ENCODE measurements at regions not wholly inside any gene's neighbourhood (a gene's known extent, or its start where the extent isn't known, plus 50 kb on each side); places are given as distances from the start of the nearest gene placed in this dataset.
"Not testable (repeated sequence)": the region's sequence is repeated elsewhere in the genome, so short reads cannot be mapped to it uniquely, and the experiment has no call there.

DNA sequence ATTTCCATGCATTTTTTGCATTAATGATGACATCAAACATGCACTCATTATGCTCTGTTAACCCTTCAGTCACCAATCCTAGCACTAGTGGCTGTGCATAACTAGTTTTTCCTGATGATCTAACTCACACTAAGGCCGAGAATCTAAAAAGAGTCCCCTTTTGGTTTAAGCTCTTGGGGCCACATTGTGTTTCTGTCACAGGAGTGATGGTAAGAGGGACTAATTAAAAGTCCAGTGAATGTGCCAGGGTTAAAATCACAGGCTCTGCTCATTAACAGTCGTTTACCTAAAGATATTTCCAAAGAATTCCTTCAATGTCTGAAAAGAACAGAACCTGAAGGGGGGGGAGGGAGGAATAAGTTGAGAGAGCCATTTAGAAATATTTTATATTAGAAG lies 359.0 kb upstream of the ANKRD30A start:
- H3K27me3 ChIP-seq (ENCODE audit: control insufficient read depth, insufficient read depth, low read length), result no peaks in the 10 kb centered on the region
- no peak overlapping the region for H3K4me3 ChIP-seq (ENCODE audit: low read depth, low read length)
- H3K9ac ChIP-seq (ENCODE audit: low read length), result no peak overlapping the region
- no peak overlapping the region for H3K27ac ChIP-seq (ENCODE audit: low read depth, low read length)
- H3K36me3 ChIP-seq (ENCODE audit: control insufficient read depth, insufficient read depth, low read length), result no peaks in the 10 kb centered on the region
- no peaks in the 10 kb centered on the region for H3K9me3 ChIP-seq (ENCODE audit: control insufficient read depth, insufficient read depth, low read depth, low read length)
- H3K4me1 ChIP-seq (ENCODE audit: control insufficient read depth, insufficient read depth, low read length), result no peaks in the 10 kb centered on the region

- Histone ChIP-seq H3K4me3 (ENCODE audit: low read depth, low read length) (no peak overlapping the region), H3K9ac (ENCODE audit: low read length) (no peak overlapping the region), H3K9me3 (ENCODE audit: control insufficient read depth, insufficient read depth, low read depth, low read length) (no peaks in the 10 kb centered on the region), H3K4me1 (ENCODE audit: control insufficient read depth, insufficient read depth, low read length) (no peaks in the 10 kb centered on the region), H3K36me3 (ENCODE audit: control insufficient read depth, insufficient read depth, low read length) (no peaks in the 10 kb centered on the region), H3K27ac (ENCODE audit: low read depth, low read length) (no peak overlapping the region), H3K27me3 (ENCODE audit: control insufficient read depth, insufficient read depth, low read length) (no peaks in the 10 kb centered on the region)
Measured at GRCh38 chr10:36765782-36766414, 359.5 kb upstream of the ANKRD30A start.

DNA sequence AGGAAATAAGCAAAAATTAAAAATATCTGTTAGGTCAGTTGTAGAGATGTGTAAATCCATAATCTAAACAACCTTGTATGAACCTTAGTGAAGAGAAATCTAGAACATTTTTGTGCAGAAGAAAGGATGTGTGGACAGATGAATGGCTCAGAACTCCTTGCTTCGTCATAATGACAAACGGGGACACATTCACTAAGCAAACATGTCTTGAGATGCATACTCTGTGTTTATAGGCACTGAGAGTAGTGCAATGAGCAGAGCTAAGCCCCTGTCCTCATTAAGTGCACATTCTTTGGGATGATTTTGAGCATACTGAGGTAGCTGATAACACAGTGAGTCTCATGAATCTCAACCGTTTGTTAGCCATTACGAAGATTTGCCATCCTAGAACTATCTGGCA lies 360.6 kb upstream of the ANKRD30A start:
- H3K27ac ChIP-seq (ENCODE audit: low read depth, low read length), result no peak overlapping the region
- no peaks in the 10 kb centered on the region for H3K36me3 ChIP-seq (ENCODE audit: control insufficient read depth, insufficient read depth, low read length)

GRCh38 chr10:36761121-36761520 lies 364.3 kb upstream of the ANKRD30A start:
- H3K4me3 ChIP-seq (ENCODE audit: low read depth, low read length), result no peak overlapping the region
- H3K36me3 ChIP-seq (ENCODE audit: control insufficient read depth, insufficient read depth, low read length), result no peaks in the 10 kb centered on the region
- H3K9me3 ChIP-seq (ENCODE audit: control insufficient read depth, insufficient read depth, low read depth, low read length), result no peaks in the 10 kb centered on the region; the same call in 1 of the 2 replicates
- no peaks in the 10 kb centered on the region for H3K27me3 ChIP-seq (ENCODE audit: control insufficient read depth, insufficient read depth, low read length)
- H3K4me1 ChIP-seq (ENCODE audit: control insufficient read depth, insufficient read depth, low read length), result no peaks in the 10 kb centered on the region
- H3K9ac ChIP-seq (ENCODE audit: low read length), result no peak overlapping the region
- no peak overlapping the region for H3K27ac ChIP-seq (ENCODE audit: low read depth, low read length)

More for the DNA sequence above, 360.6 kb upstream of the ANKRD30A start:
- H3K9me3 ChIP-seq (ENCODE audit: control insufficient read depth, insufficient read depth, low read depth, low read length), result no peaks in the 10 kb centered on the region
- no peak overlapping the region for H3K4me3 ChIP-seq (ENCODE audit: low read depth, low read length)
- H3K4me1 ChIP-seq (ENCODE audit: control insufficient read depth, insufficient read depth, low read length), result no peaks in the 10 kb centered on the region
- H3K27me3 ChIP-seq (ENCODE audit: control insufficient read depth, insufficient read depth, low read length), result no peaks in the 10 kb centered on the region
- no peak overlapping the region for H3K9ac ChIP-seq (ENCODE audit: low read length)

- Histone ChIP-seq H3K9me3 (ENCODE audit: control insufficient read depth, insufficient read depth, low read depth, low read length) (no peaks in the 10 kb centered on the region; the same call in 1 of the 2 replicates), H3K4me1 (ENCODE audit: control insufficient read depth, insufficient read depth, low read length) (no peaks in the 10 kb centered on the region), H3K27me3 (ENCODE audit: control insufficient read depth, insufficient read depth, low read length) (no peaks in the 10 kb centered on the region), H3K36me3 (ENCODE audit: control insufficient read depth, insufficient read depth, low read length) (no peaks in the 10 kb centered on the region), H3K4me3 (ENCODE audit: low read depth, low read length) (no peak overlapping the region), H3K27ac (ENCODE audit: low read depth, low read length) (no peak overlapping the region), H3K9ac (ENCODE audit: low read length) (no peak overlapping the region)
Measured at GRCh38 chr10:36759141-36759805, 366.1 kb upstream of the ANKRD30A start.

- H3K27me3 ChIP-seq (ENCODE audit: control insufficient read depth, insufficient read depth, low read length), result no peaks in the 10 kb centered on the region
- no peaks in the 10 kb centered on the region for H3K36me3 ChIP-seq (ENCODE audit: control insufficient read depth, insufficient read depth, low read length)
- H3K4me1 ChIP-seq (ENCODE audit: control insufficient read depth, insufficient read depth, low read length), result no peaks in the 10 kb centered on the region
- peaks cover 19% of the 10 kb centered on the region for H3K9me3 ChIP-seq (ENCODE audit: control insufficient read depth, insufficient read depth, low read depth, low read length)
- no peak overlapping the region for H3K9ac ChIP-seq (ENCODE audit: low read length)
- H3K4me3 ChIP-seq (ENCODE audit: low read depth, low read length), result no peak overlapping the region
- no peak overlapping the region for H3K27ac ChIP-seq (ENCODE audit: low read depth, low read length)
Measured at GRCh38 chr10:36748128-36748871, 377.1 kb upstream of the ANKRD30A start.

DNA sequence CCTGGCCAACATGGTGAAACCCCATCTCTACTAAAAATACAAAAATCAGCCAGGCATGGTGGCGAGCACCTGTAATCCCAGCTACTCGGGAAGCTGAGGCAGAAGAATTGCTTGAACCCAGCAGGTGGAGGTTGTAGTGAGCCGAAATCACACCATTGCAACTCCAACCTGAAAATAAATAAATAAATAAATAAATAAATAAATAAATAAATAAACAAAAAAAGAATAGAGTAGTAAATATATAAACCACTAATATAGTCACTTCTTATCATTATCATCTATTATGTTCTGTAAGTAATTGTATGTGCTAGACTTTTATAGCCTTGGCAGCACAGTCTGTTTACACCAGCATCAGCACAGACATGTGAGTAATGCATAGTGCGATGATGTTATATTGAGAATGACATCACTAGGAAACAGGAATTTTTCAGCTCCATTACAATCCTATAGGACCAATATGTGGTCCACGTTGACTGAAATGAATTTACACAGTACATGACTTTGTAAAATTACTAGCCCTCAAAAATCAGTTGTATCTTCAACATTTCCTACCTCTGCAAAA lies 385.4 kb upstream of the ANKRD30A start:
- Histone ChIP-seq H3K4me3 (ENCODE audit: low read depth, low read length) (no peak overlapping the region), H3K27me3 (ENCODE audit: control insufficient read depth, insufficient read depth, low read length) (no peaks in the 10 kb centered on the region), H3K36me3 (ENCODE audit: control insufficient read depth, insufficient read depth, low read length) (no peaks in the 10 kb centered on the region), H3K9me3 (ENCODE audit: control insufficient read depth, insufficient read depth, low read depth, low read length) (no peaks in the 10 kb centered on the region; the same call in 1 of the 2 replicates), H3K27ac (ENCODE audit: low read depth, low read length) (no peak overlapping the region), H3K9ac (ENCODE audit: low read length) (no peak overlapping the region), H3K4me1 (ENCODE audit: control insufficient read depth, insufficient read depth, low read length) (no peaks in the 10 kb centered on the region)

DNA sequence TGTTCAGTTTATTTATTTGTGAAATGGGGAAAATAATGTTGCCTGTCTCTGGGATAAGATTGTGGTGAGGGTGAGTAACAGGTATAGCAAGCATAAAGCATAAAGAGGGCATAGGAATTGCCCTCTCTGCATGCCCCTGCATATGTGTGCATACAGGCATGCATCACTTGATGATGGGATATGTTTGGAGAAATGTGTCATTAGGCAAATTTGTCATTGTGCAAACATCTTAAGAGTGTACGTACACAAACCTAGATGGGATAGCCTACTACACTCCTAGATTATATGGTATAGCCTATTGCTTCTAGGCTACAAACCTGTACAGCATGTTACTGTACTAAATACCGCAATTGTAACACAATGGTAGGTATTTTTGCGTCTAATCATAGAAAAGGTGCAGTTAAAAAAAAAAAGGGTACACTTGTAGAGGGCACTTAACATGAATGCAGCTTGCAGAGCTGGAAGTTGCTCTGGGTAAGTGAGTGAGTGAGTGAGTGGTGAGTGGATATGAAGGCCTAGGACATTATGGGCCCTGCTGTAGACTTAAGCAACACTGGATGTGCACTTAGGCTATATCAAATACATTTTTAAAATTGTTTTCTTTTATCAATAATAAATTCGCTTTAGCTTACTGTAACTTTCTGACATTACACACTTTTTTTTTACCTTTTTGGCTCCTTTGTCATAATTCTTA lies 386.5 kb upstream of the ANKRD30A start:
- Histone ChIP-seq H3K9me3 (ENCODE audit: control insufficient read depth, insufficient read depth, low read depth, low read length) (no peaks in the 10 kb centered on the region; the same call in 1 of the 2 replicates), H3K27ac (ENCODE audit: low read depth, low read length) (no peak overlapping the region), H3K9ac (ENCODE audit: low read length) (no peak overlapping the region), H3K4me3 (ENCODE audit: low read depth, low read length) (no peak overlapping the region), H3K36me3 (ENCODE audit: control insufficient read depth, insufficient read depth, low read length) (no peaks in the 10 kb centered on the region), H3K4me1 (ENCODE audit: control insufficient read depth, insufficient read depth, low read length) (no peaks in the 10 kb centered on the region), H3K27me3 (ENCODE audit: control insufficient read depth, insufficient read depth, low read length) (no peaks in the 10 kb centered on the region)

- no peaks in the 10 kb centered on the region for H3K27me3 ChIP-seq (ENCODE audit: control insufficient read depth, insufficient read depth, low read length)
- H3K36me3 ChIP-seq (ENCODE audit: control insufficient read depth, insufficient read depth, low read length), result no peaks in the 10 kb centered on the region
- H3K9me3 ChIP-seq (ENCODE audit: control insufficient read depth, insufficient read depth, low read depth, low read length), result peaks cover under 1% of the 10 kb centered on the region; the same call in 1 of the 2 replicates
- no peak overlapping the region for H3K4me3 ChIP-seq (ENCODE audit: low read depth, low read length)
- H3K4me1 ChIP-seq (ENCODE audit: control insufficient read depth, insufficient read depth, low read length), result no peaks in the 10 kb centered on the region
- no peak overlapping the region for H3K9ac ChIP-seq (ENCODE audit: low read length)
- no peak overlapping the region for H3K27ac ChIP-seq (ENCODE audit: low read depth, low read length)
Measured at GRCh38 chr10:36736311-36736710, 389.1 kb upstream of the ANKRD30A start.

DNA sequence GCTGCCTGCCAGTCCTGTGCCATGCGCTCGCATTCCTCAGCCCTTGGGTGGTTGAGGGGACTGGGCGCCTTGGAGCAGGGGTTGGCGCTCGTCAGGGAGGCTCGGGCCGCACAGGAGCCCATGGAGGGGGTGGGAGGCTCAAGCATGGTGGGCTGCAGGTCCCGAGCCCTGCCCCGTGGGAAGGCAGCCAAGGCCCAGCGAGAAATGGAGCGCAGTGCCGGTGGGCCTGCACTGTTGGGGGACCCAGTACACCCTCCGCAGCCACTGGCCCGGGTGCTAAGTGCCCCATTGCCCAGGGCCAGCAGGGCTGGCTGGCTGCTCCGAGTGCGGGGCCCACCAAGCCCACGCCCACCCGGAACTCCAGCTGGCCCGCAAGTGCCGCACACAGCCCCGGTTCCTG lies 390.8 kb upstream of the ANKRD30A start:
- H3K9ac ChIP-seq (ENCODE audit: low read length); H3K4me3 ChIP-seq (ENCODE audit: low read depth, low read length); H3K9me3 ChIP-seq (ENCODE audit: control insufficient read depth, insufficient read depth, low read depth, low read length); H3K27ac ChIP-seq (ENCODE audit: low read depth, low read length); H3K36me3 ChIP-seq (ENCODE audit: control insufficient read depth, insufficient read depth, low read length); H3K4me1 ChIP-seq (ENCODE audit: control insufficient read depth, insufficient read depth, low read length); H3K27me3 ChIP-seq (ENCODE audit: control insufficient read depth, insufficient read depth, low read length): not testable (repeated sequence)

All from HUES6 (cell line).